K562 (cell line): ENCODE measurements at regions not wholly inside any gene's neighbourhood (a gene's known extent, or its start where the extent isn't known, plus 50 kb on each side); places are given as distances from the start of the nearest gene placed in this dataset.

ENCODE experiments used
- ATAC-seq: fragments of 200-7000 bp; cut with Tn5 transposase; 3 replicates; pipeline ENCODE4 v1.9.1; 2020; ENCODE audit warnings: moderate library complexity
- BruUV-seq: library from RNA; stranded (reverse); fragments of 400-500 nt; replicated peaks from 2 replicates; lab custom pipeline; 2021; lab: Mats Ljungman, UMichigan
- CTCF ChIA-PET: fragments of 300-600 bp; formaldehyde crosslinking; extraction: SDS; loops from one replicate; lab custom pipeline; 2021; ENCODE audit warnings: low intra/inter-chr PET ratio; lab: Yijun Ruan, JAX
- POLR2A ChIA-PET: fragments of 300-600, 350-650 bp; sonication (Branson Sonifier 250); formaldehyde crosslinking; extraction: SDS; loops from one replicate; lab custom pipeline; 2021; ENCODE audit warnings: antibody characterized with exemption, inconsistent platforms; lab: Yijun Ruan, JAX
- DNase-seq, 4 experiments: peaks; one replicate each; pipeline versions ENCODE4 v3.0.0 to v3.0.0-alpha.2; 2011 to 2018; ENCODE audit warnings: low spot score in 3 of 4, mixed read lengths in 3 of 4; ENCODE audit errors: extremely low read depth in 1 of 4
- FAIRE-seq: peaks from 2 replicates; lab custom pipeline; 2011; peaks lifted over from hg19 to GRCh38; lab: Jason Lieb, UNC
- H2AFZ ChIP-seq: 2 replicates; pipeline ENCODE4 v1.6.0; 2011; ENCODE audit warnings: low read depth, low read length, control low read depth, inconsistent platforms
- H3K27ac ChIP-seq: fragments of 200-600 bp; 3 replicates; pipeline ENCODE4 v1.8.0; 2011; ENCODE audit warnings: low read depth, mild to moderate bottlenecking, control low read depth, inconsistent platforms, low read length, moderate library complexity, mixed read lengths; ENCODE audit errors: extremely low read depth
- H3K27me3 ChIP-seq, 2 experiments: fragments of 300-600 bp in 1 of 2; 2 replicates in 1 of 2; 3 replicates in 1 of 2; pipeline versions ENCODE4 v1.6.0 to v1.8.0; 2011; ENCODE audit warnings: inconsistent platforms in 2 of 2, low read length in 2 of 2, mild to moderate bottlenecking in 1 of 2, mixed read lengths in 1 of 2, moderate library complexity in 1 of 2; ENCODE audit not compliant: control insufficient read depth in 2 of 2, insufficient read depth in 2 of 2
- H3K36me3 ChIP-seq: fragments of 300-600 bp; 3 replicates; pipeline ENCODE4 v1.8.0; 2011; ENCODE audit warnings: mild to moderate bottlenecking, low read length, inconsistent platforms; ENCODE audit not compliant: control insufficient read depth, insufficient read depth
- H3K4me1 ChIP-seq, 2 experiments: fragments of 200-600 bp in 1 of 2; replicated peaks in 1 of 2; 2 replicates in 1 of 2; 3 replicates in 1 of 2; pipeline versions ENCODE4 v1.5.1 to v1.8.0; 2011; ENCODE audit warnings: inconsistent platforms in 2 of 2, low read length in 2 of 2, mild to moderate bottlenecking in 1 of 2, mixed read lengths in 1 of 2, moderate library complexity in 1 of 2; ENCODE audit not compliant: control insufficient read depth in 2 of 2, insufficient read depth in 2 of 2
- H3K4me2 ChIP-seq: 2 replicates; pipeline ENCODE4 v1.6.1; 2011; ENCODE audit warnings: low read length, control low read depth, inconsistent platforms, mixed read lengths; ENCODE audit not compliant: insufficient read depth
- H3K4me3 ChIP-seq: fragments of 200-600 bp; sonication (generic), shearing (Covaris generic); 2 replicates; pipeline ENCODE4 v1.5.1; 2016; ENCODE audit warnings: control low read depth, inconsistent platforms
- H3K79me2 ChIP-seq: fragments of 200-600 bp; 3 replicates; pipeline ENCODE4 v1.8.0; 2011; ENCODE audit warnings: low read length, inconsistent platforms; ENCODE audit not compliant: control insufficient read depth, insufficient read depth
- H3K9ac ChIP-seq, 2 experiments: 2 replicates each; pipeline versions ENCODE4 v1.6.0 to v1.6.1; 2011; ENCODE audit warnings: low read depth in 2 of 2, low read length in 2 of 2, control low read depth in 1 of 2, inconsistent platforms in 1 of 2, mild to moderate bottlenecking in 1 of 2, mixed read lengths in 1 of 2; ENCODE audit not compliant: insufficient read depth in 1 of 2
- H3K9me1 ChIP-seq: one replicate; pipeline ENCODE4 v1.6.0; 2011; ENCODE audit warnings: inconsistent platforms, mild to moderate bottlenecking, low read length, moderate library complexity; ENCODE audit not compliant: control insufficient read depth, insufficient read depth
- H3K9me3 ChIP-seq: replicated peaks from 2 replicates; pipeline ENCODE4 v1.5.1; 2011; ENCODE audit warnings: low read depth, low read length, inconsistent platforms; ENCODE audit not compliant: control insufficient read depth, insufficient read depth
- H4K20me1 ChIP-seq: replicated peaks from 2 replicates; pipeline ENCODE4 v1.6.1; 2011; ENCODE audit warnings: low read length, inconsistent platforms, mixed read lengths; ENCODE audit not compliant: control insufficient read depth, insufficient read depth
- MYC ChIP-seq, 2 experiments: fragments of 250-450 bp in 1 of 2; sonication (Bioruptor Pico) in 1 of 2; IDR thresholded peaks; 2 replicates each; pipeline versions ENCODE4 v1.5.1 to v1.6.1; 2012 to 2021; ENCODE audit warnings: low read depth in 2 of 2, borderline replicate concordance in 1 of 2, improper control_type of control experiment in 1 of 2, low read length in 1 of 2, mild to moderate bottlenecking in 1 of 2, moderate library complexity in 1 of 2
- RBFOX2 ChIP-seq: fragments of 200-400 bp; formaldehyde crosslinking; IDR thresholded peaks from 2 replicates; pipeline ENCODE4 v1.6.1; 2017; ENCODE audit warnings: low read depth, mild to moderate bottlenecking, low read length, moderate library complexity
- ZNF511 ChIP-seq: sonication (generic); formaldehyde crosslinking; IDR thresholded peaks from 2 replicates; pipeline ENCODE4 v1.8.0; 2022; ENCODE audit warnings: mild to moderate bottlenecking, missing genetic modification reagents
- ZNF77 ChIP-seq: fragments of 250-450 bp; sonication (Bioruptor Pico); IDR thresholded peaks from 2 replicates; pipeline ENCODE4 v1.5.0; 2020
- WGBS: fragments of 100-300 bp; shearing (Covaris generic); methylation state at CpG from one replicate; pipeline ENCODE4 v1.1.6; 2016; ENCODE audit warnings: low coverage, mixed read lengths; ENCODE audit not compliant: insufficient coverage; ENCODE audit errors: missing lambda C conversion rate; 5-methylcytosine and 5-hydroxymethylcytosine counted together
- in situ Hi-C: fragments of 300-500 bp; cut with MboI; formaldehyde crosslinking; loops from 4 replicates; pipeline ENCODE4 v1.15.0; 2018; ENCODE audit warnings: inconsistent platforms, mixed read lengths
- intact Hi-C: fragments of 100-400 bp; cut with micrococcal nuclease; formaldehyde crosslinking; loops from 2 replicates; pipeline ENCODE4 v1.14.2; 2022

GRCh38 chr14:85061256-85061655, 468.7 kb upstream of the FLRT2 start:
- H3K9me3 ChIP-seq = no peaks in the 10 kb centered on the region
- CTCF ChIA-PET = no interaction called here
- no peaks in the 10 kb centered on the region for H3K9me1 ChIP-seq
- H3K9ac ChIP-seq = no peak overlapping the region
- POLR2A ChIA-PET = no interaction called here
- no peak overlapping the region for H3K4me3 ChIP-seq
- H3K79me2 ChIP-seq = no peaks in the 10 kb centered on the region
- no peak overlapping the region for H3K27ac ChIP-seq
- BruUV-seq = no TSS peak
- no peak for DNase-seq
- no peaks in the 10 kb centered on the region for H3K4me1 ChIP-seq
- TF ChIP-seq ZNF77 (CRISPR knock-in tag) = no peak
- WGBS = 3% methylated on average over 4 of the region's 4 CpGs
- H3K4me2 ChIP-seq = no peak overlapping the region
- H3K36me3 ChIP-seq = no peaks in the 10 kb centered on the region
- in situ Hi-C loops = no loop called here
- FAIRE-seq = no peak
- H3K27me3 ChIP-seq = no peaks in the 10 kb centered on the region
- ATAC-seq = no peak
- H4K20me1 ChIP-seq = no peaks in the 10 kb centered on the region
- intact Hi-C loops = no loop called here
- H2AFZ ChIP-seq = no peak overlapping the region

GRCh38 chr14:85063747-85064146, 466.2 kb upstream of the FLRT2 start:
- no peaks in the 10 kb centered on the region for H3K27me3 ChIP-seq
- BruUV-seq = no TSS peak
- H3K9ac ChIP-seq = no peak overlapping the region
- CTCF ChIA-PET = no interaction called here
- in situ Hi-C loops (no loop called here), intact Hi-C loops (no loop called here)
- FAIRE-seq = no peak
- no peaks in the 10 kb centered on the region for H3K9me3 ChIP-seq
- no peaks in the 10 kb centered on the region for H4K20me1 ChIP-seq
- no peak for DNase-seq
- H3K4me1 ChIP-seq = no peaks in the 10 kb centered on the region
- no peak overlapping the region for H2AFZ ChIP-seq
- H3K79me2 ChIP-seq = no peaks in the 10 kb centered on the region
- 0% methylated on average over 2 of the region's 2 CpGs for WGBS
- TF ChIP-seq MYC (IDR thresholded peaks at IDR 0.05; ENCODE audit: low read depth, low read length) (no peak), MYC (CRISPR knock-in tag; IDR thresholded peaks at IDR 0.05; ENCODE audit: borderline replicate concordance, low read depth) (no peak), ZNF511 (CRISPR knock-in tag) (no peak), RBFOX2 (no peak)
- POLR2A ChIA-PET = no interaction called here
- H3K9me1 ChIP-seq = no peaks in the 10 kb centered on the region
- ATAC-seq = no peak
- no peak overlapping the region for H3K27ac ChIP-seq
- no peaks in the 10 kb centered on the region for H3K36me3 ChIP-seq
- H3K4me2 ChIP-seq = no peak overlapping the region
- no peak overlapping the region for H3K4me3 ChIP-seq
